ENCODE measurements at regions not wholly inside any gene's neighbourhood (a gene's known extent, or its start where the extent isn't known, plus 50 kb on each side); places are given as distances from the start of the nearest gene placed in this dataset.
"Not testable (repeated sequence)": the region's sequence is repeated elsewhere in the genome, so short reads cannot be mapped to it uniquely, and the experiment has no call there.

DNA sequence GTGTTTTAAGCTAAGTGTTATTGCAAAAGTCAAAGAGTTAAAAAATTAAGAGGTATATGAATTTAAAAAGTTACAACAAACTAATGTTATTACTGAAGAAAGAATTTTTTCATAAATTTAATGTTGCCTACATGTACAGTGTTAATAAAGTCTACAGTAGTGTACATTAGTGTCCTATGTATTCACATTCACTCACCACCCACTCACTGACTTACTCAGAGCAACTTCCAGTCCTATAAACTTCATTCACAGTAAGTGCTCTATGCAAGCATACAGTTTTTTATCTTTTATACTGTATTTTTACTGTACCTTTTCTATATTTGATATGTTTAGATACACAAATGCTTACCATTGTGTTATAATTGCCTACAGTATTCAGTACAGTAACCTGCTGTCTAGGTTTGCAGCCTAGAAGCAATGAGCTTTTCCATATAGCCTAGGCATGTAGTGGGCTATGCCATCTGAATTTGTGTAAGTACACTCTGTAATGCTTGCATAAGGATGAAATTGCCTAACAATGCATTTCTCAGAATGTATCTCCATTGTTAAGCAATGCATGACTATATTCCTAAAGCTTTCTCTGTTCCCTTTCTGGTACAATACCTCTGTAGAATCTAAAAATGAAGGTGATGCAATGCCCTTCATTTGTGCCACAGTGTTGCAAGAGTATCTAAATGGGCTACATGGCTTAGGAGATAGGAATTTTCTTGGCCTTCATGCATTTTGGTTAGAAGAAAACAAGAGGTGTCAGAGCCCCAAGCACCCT is 370.8 kb upstream of the NT5C1B start:
- H3K4me3 ChIP-seq (ENCODE audit: low read depth, low read length): no peak overlapping the region
- TF ChIP-seq, protein P1, sequence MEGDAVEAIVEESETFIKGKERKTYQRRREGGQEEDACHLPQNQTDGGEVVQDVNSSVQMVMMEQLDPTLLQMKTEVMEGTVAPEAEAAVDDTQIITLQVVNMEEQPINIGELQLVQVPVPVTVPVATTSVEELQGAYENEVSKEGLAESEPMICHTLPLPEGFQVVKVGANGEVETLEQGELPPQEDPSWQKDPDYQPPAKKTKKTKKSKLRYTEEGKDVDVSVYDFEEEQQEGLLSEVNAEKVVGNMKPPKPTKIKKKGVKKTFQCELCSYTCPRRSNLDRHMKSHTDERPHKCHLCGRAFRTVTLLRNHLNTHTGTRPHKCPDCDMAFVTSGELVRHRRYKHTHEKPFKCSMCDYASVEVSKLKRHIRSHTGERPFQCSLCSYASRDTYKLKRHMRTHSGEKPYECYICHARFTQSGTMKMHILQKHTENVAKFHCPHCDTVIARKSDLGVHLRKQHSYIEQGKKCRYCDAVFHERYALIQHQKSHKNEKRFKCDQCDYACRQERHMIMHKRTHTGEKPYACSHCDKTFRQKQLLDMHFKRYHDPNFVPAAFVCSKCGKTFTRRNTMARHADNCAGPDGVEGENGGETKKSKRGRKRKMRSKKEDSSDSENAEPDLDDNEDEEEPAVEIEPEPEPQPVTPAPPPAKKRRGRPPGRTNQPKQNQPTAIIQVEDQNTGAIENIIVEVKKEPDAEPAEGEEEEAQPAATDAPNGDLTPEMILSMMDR (IDR thresholded peaks at IDR 0.05; ENCODE audit: low read depth, low read length): no peak

DNA sequence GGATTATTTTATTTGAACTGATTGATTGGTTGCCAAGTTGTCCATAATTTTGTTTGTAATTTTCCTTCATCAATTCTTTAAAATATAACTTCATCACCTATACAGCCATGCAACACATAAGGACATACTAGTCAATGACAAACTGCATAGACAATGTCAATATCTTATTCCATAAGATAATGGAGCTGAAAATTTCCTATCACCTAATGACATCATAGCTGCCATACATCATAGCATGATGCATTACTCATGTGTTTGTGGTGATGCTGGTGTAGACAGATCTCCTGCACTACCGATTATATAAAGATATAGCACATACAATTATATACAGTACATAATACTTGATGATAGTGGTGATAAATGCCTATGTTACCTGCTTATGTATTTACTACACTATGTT is 369.8 kb upstream of the NT5C1B start:
- TF ChIP-seq, protein P1 (IDR thresholded peaks at IDR 0.05; ENCODE audit: low read depth, low read length): no peak
- H3K4me3 ChIP-seq (ENCODE audit: low read depth, low read length): no peak overlapping the region

DNA sequence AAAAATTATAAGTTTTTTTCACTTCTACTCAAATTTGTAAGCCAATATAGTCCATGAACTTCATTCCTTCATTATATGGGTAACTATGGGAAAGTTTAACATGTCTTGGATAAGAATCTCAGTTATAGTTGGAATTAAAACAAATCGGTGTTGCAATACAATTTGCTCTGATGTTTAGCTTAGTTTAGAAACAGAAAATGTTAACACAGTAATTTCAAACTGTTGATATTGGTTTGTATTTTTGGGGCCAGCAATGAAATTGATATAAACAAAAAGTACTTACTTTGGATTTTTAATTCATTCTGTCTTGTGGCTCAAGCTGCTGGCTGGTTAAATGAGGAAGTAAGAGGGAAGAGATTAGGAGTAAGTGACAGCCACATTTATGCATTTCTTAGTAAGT is 368.5 kb upstream of the NT5C1B start:
- TF ChIP-seq, protein P1 (IDR thresholded peaks at IDR 0.05; ENCODE audit: low read depth, low read length): no peak
- no peak overlapping the region for H3K4me3 ChIP-seq (ENCODE audit: low read depth, low read length)

DNA sequence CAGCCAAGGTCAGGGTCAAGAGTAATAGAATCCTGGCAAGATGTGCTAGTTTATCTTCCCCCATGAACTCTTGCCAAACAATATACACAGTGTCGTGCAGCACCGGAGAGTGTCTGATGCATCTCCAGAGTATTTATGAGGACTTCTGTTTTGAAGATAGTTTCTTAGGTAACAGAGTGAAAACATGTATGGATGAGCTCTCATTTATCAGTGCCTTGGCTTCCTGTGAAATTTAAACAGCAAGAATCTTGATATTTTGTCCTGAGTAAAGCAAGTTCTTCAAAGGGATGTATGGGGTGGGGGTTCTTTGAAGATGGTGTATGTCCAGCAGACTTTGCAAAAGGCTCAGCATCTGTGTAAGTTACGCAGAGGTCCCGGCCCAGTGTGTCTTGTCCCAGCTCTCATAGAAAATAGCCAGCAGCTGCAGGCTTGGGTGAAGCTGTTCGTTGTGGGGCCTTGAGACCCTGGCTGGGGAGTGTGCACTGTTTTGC is 361.0 kb upstream of the NT5C1B start:
- H3K4me3 ChIP-seq (ENCODE audit: low read depth, low read length): no peak overlapping the region
- TF ChIP-seq, protein P1 (IDR thresholded peaks at IDR 0.05; ENCODE audit: low read depth, low read length): no peak

DNA sequence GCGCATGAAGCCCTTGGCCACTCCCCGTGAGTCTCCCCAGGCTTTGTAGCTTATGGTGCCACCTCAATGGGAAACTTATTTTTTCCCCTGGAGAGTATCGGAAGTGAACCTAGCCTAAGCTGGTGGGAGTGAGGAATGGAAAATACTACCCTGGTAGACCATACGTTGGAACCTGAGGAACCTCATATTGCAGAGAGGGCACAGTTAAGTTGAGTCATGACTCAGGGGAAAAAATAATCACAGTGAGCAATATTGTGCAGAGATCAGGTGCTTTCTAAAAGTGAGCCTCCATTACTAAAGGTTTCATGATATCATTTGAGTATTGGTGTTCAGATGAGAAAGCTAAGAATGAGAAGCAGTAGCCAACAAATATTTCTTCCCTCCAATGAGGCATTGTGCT is 360.5 kb upstream of the NT5C1B start:
- no peak overlapping the region for H3K4me3 ChIP-seq (ENCODE audit: low read depth, low read length)
- TF ChIP-seq, protein P1 (IDR thresholded peaks at IDR 0.05; ENCODE audit: low read depth, low read length): no peak

DNA sequence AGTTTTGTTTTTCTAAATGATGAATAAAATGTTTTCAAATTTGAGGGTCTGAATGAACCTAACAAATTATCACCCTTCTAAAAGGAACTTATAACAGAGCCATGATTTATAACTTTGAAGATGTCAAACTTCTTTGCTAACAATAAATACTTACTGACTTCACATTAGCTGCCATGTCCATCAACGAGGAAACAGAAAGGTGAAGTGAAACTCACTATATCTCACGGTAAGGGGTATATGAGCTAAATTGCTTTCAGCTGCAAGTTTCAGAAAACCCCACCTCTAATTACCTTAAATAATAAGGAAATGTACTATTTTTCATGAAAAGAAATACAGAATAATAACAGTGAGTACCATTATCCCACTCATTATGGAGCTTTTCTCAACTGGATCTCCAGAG is 350.8 kb upstream of the NT5C1B start:
- H3K4me3 ChIP-seq (ENCODE audit: low read depth, low read length): no peak overlapping the region
- TF ChIP-seq, protein P1 (IDR thresholded peaks at IDR 0.05; ENCODE audit: low read depth, low read length): no peak

DNA sequence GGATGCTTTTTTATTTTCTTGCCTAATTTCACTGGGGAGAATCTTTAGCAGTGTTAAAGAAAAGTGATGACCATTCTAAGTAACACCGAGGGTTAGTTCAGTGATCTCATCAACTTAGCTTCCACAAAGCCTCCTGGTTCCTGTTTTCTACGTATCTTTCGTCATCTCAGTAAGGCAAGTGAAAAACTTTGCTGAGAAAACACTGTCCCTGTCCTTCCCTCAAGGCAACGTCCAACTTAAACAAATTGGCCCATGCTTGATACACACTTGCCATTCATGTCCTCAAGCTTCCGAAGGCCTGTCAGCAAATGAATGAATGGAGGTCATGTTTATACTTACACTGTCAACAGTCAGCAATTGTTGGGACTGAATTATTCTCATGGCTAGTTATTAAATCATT is 350.4 kb upstream of the NT5C1B start:
- H3K4me3 ChIP-seq (ENCODE audit: low read depth, low read length): not testable (repeated sequence)

DNA sequence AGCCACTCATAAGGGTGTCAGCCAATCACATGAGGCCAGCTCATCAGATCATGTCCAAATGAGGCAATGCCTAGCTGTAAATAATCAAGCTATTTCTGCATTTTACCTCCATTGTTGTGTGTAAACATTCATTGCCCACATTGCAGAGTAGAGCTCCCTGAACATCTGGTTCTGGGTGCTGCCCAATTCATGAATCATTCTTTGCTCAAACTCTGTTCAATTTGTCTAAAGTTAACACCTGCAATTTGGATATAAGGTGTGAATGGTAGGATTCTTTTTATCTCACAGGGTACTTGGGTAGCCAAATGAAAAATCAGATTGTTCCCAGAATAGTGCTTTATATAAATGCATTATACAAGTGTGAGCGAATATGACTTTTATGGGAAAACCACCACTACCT is 345.5 kb upstream of the NT5C1B start:
- TF ChIP-seq, protein P1 (IDR thresholded peaks at IDR 0.05; ENCODE audit: low read depth, low read length): no peak

More for the DNA sequence above, 345.5 kb upstream of the NT5C1B start:
- H3K4me3 ChIP-seq (ENCODE audit: low read depth, low read length): no peak overlapping the region
